GM13976 (cell line): ENCODE measurements at regions not wholly inside any gene's neighbourhood (a gene's known extent, or its start where the extent isn't known, plus 50 kb on each side); places are given as distances from the start of the nearest gene placed in this dataset.

Experiments used
- DNase-seq: peaks from one replicate; pipeline ENCODE4 v3.0.0; 2012; ENCODE audit warnings: low spot score
- in situ Hi-C: fragments of 300-500 bp; cut with MboI; formaldehyde crosslinking; loops from one replicate; pipeline ENCODE4 v1.12.0; 2022; ENCODE audit warnings: low sequenced_read_pairs, mixed read lengths, inconsistent platforms; ENCODE audit not compliant: unreplicated experiment
- TF ChIP-seq, protein P1 (sequence below): IDR thresholded peaks from 2 replicates; pipeline ENCODE4 v1.5.1; 2012; ENCODE audit warnings: borderline replicate concordance, mild to moderate bottlenecking; ENCODE audit not compliant: insufficient read depth; ENCODE audit errors: extremely low read depth, missing control alignments, control extremely low read depth

DNA sequence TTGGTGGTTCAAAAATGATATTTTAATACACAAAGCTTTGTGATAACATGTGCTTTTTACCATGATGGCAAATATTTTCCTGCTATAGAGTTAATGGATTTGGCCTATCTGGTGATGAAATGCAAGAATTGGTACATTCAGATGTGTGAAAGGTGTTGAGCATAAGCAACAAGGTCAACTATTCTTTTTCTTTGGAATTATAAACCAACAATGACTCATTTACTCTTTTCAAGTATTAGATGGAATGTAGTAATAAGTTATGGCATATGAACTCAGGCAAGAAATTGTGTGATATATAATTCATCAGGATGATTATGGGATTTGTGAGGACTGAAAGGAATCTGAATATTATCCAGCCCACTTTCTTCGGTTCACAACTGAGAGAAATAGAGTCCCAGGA, 471.4 kb downstream of the ETNK1 start:
- in situ Hi-C loops: no loop called here
- DNase-seq: no peak
- TF ChIP-seq, protein P1, sequence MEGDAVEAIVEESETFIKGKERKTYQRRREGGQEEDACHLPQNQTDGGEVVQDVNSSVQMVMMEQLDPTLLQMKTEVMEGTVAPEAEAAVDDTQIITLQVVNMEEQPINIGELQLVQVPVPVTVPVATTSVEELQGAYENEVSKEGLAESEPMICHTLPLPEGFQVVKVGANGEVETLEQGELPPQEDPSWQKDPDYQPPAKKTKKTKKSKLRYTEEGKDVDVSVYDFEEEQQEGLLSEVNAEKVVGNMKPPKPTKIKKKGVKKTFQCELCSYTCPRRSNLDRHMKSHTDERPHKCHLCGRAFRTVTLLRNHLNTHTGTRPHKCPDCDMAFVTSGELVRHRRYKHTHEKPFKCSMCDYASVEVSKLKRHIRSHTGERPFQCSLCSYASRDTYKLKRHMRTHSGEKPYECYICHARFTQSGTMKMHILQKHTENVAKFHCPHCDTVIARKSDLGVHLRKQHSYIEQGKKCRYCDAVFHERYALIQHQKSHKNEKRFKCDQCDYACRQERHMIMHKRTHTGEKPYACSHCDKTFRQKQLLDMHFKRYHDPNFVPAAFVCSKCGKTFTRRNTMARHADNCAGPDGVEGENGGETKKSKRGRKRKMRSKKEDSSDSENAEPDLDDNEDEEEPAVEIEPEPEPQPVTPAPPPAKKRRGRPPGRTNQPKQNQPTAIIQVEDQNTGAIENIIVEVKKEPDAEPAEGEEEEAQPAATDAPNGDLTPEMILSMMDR: no peak

DNA sequence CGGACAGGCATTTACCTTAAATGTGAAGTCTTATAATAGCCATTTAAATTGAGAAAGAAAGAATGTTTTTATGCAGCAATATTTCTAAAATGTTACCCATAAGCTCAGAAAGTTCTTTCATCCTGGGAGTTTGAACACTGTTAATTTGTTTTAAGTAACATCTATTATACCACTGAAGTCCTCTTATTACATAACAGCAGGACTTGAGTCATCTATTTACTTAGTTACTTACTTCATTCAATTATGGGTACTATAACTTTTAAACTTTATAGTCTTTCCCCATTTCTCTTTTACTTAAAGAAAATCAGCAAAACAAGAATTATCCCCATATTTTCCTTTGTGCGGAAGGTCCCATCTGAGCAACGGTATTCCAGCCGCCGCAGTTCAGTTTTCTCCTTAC, 473.1 kb downstream of the ETNK1 start:
- DNase-seq: no peak
- in situ Hi-C loops: no loop called here
- TF ChIP-seq, protein P1: no peak

DNA sequence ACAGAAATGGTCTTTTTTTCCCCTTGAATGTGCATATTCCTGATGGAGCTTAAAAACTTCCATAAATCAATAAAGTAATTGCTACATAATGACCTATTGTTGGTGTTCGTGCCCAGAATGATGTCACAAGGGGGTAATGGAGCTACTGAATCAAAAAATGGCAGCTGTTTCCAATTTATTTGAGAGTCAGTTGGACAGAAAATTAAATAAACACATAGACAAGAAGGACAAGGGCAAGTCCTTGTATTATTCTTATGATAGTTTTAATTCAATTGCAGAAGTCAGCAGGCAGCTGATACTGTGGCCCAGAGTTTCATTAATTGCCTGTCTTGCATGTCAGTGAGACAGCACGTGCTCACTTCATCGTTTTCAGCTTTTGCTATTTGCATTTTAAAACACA, 473.5 kb downstream of the ETNK1 start:
- TF ChIP-seq, protein P1: no peak
- in situ Hi-C loops: no loop called here
- DNase-seq: no peak

DNA sequence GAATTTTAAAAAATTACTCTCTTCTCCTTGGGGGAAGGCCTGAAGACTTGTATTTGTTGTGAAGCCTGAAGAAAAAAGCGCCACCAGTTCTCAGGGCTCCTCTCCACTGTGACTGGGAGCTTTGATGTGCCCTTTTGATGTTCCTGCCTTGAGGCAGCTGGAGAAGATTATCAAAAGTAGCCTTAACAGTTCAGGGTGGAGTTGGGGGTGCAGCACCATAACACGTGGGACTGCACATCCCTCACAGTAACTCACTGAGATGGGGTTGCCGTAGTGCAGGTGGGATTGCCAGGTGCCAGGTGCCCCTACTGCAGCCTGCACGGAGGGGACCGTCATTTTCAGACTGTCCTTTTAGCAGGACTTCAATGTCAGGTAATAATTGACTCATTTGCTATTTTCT, 474.1 kb downstream of the ETNK1 start:
- no peak for DNase-seq
- TF ChIP-seq, protein P1: no peak
- in situ Hi-C loops: no loop called here

DNA sequence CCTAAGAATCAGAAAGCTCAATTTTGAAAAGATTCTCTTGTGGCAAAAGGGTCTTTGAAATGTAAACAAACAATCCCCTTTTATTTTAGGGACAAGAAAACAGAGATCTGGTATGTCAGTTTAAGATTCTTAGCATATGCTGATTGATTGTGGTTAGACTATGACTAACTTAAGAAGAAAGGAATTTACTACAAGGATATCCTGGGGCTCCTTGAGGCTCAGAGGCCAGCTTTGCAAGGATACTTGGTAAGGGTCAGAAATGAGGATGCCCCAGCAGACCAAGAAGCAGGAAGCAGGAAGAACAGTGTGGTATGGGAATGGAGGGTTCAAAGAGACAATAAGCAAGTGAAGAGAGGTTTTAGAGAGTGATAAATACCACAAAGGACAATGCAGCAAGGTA, 474.6 kb downstream of the ETNK1 start:
- no peak for DNase-seq
- in situ Hi-C loops: no loop called here
- TF ChIP-seq, protein P1: no peak

DNA sequence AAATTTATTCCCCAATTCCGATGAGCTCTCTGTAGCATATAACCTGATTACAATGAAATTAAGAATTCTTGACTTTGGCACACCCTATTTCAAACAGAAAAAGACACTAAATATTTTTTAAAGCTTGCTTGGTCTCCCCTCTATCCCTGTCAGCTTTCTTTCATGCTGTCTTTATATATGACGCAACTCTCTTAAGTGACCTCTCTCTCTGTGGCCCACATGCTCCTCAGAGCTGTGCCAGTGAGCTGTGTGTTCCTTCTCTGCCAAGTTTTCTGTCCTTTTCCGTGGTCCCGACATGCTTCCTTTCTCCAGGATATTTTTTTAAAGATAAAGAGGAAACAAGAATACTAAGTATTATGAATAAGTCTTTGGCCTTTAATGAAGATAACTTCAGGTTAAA, 484.0 kb downstream of the ETNK1 start:
- TF ChIP-seq, protein P1: no peak
- no peak for DNase-seq
- in situ Hi-C loops: no loop called here

DNA sequence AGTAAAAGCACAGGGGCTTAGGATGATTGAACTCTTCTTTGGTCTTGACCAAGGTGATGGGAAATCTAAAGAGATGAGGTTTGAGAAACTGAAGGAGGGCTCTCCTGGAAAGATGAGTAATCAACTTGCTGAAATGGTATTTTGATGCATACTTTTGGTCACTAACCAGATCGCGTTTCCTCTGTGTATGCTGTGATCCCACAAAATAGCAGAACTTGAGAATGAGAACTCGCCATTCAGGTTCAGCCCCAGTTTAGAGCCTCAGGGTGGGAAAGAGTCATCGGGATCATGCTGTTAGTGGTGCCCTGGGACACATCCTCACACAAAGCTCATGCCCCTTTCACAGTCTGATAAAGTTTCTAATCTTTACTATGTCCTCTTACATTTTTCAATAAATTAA, 488.8 kb downstream of the ETNK1 start:
- in situ Hi-C loops: no loop called here
- no peak for DNase-seq
- TF ChIP-seq, protein P1: no peak
